ENCODE measurements at regions not wholly inside any gene's neighbourhood (a gene's known extent, or its start where the extent isn't known, plus 50 kb on each side); places are given as distances from the start of the nearest gene placed in this dataset.

DNA sequence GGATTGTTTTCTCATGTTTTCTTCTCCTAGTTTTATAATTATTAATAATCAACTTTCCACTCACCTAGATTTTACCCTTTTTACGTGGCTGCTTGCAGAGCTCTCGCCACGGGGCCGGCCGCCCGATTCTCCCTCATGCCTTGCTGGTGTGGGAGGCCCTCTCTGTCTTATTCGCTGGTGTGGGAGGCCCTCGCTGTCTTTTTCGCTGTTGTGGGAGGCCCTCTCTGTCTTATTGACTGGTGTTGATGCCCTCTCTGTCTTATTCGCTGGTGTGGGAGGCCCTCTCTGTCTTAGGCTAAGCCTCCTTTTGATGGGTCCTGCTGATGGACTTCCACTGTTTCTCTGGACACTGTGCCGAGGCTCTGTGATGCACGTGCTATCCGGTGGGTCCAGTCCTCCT lies 161.3 kb upstream of the IRX2 start:
- H3K36me3 ChIP-seq: no peaks in the 10 kb centered on the region
- intact Hi-C loops (cut with DNase I; ENCODE audit: low total_unique reads): no loop called here
- H3K27ac ChIP-seq: no peak overlapping the region
- H3K4me3 ChIP-seq: no peak overlapping the region
- H3K9me3 ChIP-seq: no peaks in the 10 kb centered on the region
- DNase-seq (ENCODE audit: low spot score in 2 of 2): no peak
- no peaks in the 10 kb centered on the region for H3K4me1 ChIP-seq
- no peak for TF ChIP-seq POLR2A (IDR thresholded peaks at IDR 0.05)
- TF ChIP-seq, protein P1, sequence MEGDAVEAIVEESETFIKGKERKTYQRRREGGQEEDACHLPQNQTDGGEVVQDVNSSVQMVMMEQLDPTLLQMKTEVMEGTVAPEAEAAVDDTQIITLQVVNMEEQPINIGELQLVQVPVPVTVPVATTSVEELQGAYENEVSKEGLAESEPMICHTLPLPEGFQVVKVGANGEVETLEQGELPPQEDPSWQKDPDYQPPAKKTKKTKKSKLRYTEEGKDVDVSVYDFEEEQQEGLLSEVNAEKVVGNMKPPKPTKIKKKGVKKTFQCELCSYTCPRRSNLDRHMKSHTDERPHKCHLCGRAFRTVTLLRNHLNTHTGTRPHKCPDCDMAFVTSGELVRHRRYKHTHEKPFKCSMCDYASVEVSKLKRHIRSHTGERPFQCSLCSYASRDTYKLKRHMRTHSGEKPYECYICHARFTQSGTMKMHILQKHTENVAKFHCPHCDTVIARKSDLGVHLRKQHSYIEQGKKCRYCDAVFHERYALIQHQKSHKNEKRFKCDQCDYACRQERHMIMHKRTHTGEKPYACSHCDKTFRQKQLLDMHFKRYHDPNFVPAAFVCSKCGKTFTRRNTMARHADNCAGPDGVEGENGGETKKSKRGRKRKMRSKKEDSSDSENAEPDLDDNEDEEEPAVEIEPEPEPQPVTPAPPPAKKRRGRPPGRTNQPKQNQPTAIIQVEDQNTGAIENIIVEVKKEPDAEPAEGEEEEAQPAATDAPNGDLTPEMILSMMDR (IDR thresholded peaks at IDR 0.05): no peak
- no peak for TF ChIP-seq POLR2AphosphoS5 (IDR thresholded peaks at IDR 0.05)
- no peaks in the 10 kb centered on the region for H3K27me3 ChIP-seq

DNA sequence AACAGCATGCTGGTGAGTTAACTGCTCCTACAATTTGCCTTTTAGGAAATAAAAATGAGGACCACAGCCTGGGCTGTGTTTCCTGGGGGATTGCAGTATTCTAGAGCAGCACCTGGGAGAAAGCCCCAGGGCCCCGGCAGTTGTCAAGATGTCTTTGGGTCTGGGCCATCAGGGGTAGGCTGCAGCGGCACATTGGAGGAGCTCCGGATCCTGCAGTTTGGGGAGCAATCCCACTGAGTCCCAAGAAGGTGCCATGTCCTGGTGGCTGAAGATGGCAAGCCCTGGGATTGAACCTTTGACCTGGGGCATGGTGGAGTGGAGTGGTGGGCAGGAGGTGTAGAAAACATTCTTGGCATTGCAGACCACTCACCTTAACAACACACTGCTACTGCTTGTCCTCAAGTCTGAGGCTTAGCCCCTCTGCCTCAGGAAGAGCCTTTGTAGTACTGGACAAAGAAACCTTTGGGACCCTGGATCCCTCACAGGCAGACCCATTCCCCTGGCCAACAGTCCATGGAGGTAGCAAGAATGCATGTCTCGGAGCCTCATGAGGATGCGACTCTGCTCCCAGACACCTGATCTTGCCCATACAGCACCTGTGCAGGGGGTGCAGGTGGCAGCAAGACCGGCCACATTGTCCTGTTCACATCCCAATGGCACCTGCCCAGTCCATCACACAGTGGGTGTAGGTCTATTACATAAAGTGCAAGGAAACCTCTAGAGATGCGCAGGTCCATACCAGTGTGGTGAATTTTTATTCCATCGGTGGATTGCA lies 159.1 kb upstream of the IRX2 start:
- H3K27me3 ChIP-seq: no peaks in the 10 kb centered on the region

GRCh38 chr5:2909035-2909434 lies 157.6 kb upstream of the IRX2 start:
- DNase-seq (ENCODE audit: low spot score in 2 of 2): no peak
- H3K27me3 ChIP-seq: peaks cover 0 to 4% of the 10 kb centered on the region in 2 donors
- TF ChIP-seq, protein P1 (IDR thresholded peaks at IDR 0.05): no peak
- TF ChIP-seq POLR2A (IDR thresholded peaks at IDR 0.05) (no peak), POLR2AphosphoS5 (IDR thresholded peaks at IDR 0.05) (no peak)
- intact Hi-C loops (cut with DNase I; ENCODE audit: low total_unique reads): no loop called here
- no peak overlapping the region for H3K4me3 ChIP-seq
- H3K27ac ChIP-seq: no peak overlapping the region
- no peaks in the 10 kb centered on the region for H3K36me3 ChIP-seq
- no peaks in the 10 kb centered on the region for H3K9me3 ChIP-seq
- H3K4me1 ChIP-seq: no peaks in the 10 kb centered on the region

More for the DNA sequence above, 159.1 kb upstream of the IRX2 start:
- Histone ChIP-seq H3K36me3 (no peaks in the 10 kb centered on the region), H3K27ac (no peak overlapping the region), H3K4me1 (no peaks in the 10 kb centered on the region), H3K9me3 (no peaks in the 10 kb centered on the region), H3K4me3 (no peak overlapping the region)
- no peak for DNase-seq (ENCODE audit: low spot score in 2 of 2)
- TF ChIP-seq POLR2A (IDR thresholded peaks at IDR 0.05): no peak
- TF ChIP-seq POLR2AphosphoS5 (IDR thresholded peaks at IDR 0.05): no peak
- TF ChIP-seq, protein P1 (IDR thresholded peaks at IDR 0.05): no peak
- intact Hi-C loops (cut with DNase I; ENCODE audit: low total_unique reads): no loop called here

DNA sequence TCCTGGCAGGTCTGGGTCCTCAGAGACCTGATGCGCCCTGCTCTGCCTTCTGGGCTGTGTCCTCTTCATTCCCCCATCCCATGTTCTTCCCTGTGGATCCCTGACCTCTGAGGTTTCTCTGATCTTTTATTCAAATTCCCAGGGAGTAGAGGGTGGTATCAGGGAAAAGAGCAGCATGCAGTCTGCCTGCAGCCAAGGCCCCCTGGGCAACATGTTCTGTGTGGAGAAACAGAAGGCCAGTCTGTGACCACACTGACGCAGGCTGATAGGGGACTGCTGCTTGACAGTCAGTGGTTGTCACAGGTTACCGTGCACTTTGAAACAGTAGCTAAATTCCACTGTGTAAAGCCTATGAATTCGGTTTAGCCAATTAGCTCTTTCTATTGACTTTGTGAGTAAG lies 156.6 kb upstream of the IRX2 start:
- Histone ChIP-seq H3K27ac (no peak overlapping the region), H3K36me3 (no peaks in the 10 kb centered on the region), H3K9me3 (no peaks in the 10 kb centered on the region), H3K4me1 (no peaks in the 10 kb centered on the region), H3K27me3 (peaks cover 0 to 7% of the 10 kb centered on the region in 2 donors), H3K4me3 (no peak overlapping the region)
- no peak for DNase-seq (ENCODE audit: low spot score in 2 of 2)
- intact Hi-C loops (cut with DNase I; ENCODE audit: low total_unique reads): no loop called here
- no peak for TF ChIP-seq POLR2AphosphoS5 (IDR thresholded peaks at IDR 0.05)
- TF ChIP-seq, protein P1 (IDR thresholded peaks at IDR 0.05): no peak
- TF ChIP-seq POLR2A (IDR thresholded peaks at IDR 0.05): no peak

DNA sequence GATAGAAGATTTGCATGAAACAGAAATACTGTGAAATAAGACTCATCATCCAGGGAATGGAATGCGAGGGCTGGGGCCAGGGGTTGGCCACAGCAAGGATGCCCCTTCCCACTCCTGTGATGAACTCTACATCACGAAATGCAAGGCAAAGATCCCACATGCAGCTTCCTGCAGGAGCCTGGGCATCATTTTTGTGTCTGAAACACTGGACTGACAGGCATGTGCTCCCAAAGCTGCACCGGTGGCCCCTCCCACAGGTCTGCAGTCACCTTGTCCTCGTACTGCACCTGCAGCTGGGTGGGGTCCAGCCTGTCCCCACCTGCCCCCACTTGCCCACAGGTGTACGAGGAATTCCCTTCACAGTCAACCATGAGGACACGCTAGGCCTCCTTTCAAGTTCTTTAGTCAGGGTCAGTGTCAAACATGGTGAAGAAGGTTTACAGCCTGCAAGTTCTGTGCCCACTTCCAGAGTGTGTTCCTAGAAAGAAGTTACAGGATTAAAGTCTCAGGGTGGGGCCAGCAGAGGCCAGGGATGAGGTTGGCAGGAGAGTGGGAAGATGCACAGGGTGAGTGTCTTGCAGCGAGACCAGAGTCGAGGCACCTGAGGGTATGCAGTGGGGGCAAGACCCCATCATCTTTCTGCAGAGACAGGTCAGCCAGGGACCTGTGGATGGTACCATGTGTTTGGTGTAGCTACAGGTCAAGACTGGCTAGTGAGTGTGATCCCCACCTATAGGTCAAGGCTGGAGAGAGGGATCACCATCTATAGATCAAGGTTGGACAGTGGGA lies 155.0 kb upstream of the IRX2 start:
- Histone ChIP-seq H3K4me1 (no peaks in the 10 kb centered on the region), H3K36me3 (no peaks in the 10 kb centered on the region), H3K27ac (no peak overlapping the region), H3K4me3 (no peak overlapping the region), H3K27me3 (peaks cover 0 to 7% of the 10 kb centered on the region in 2 donors), H3K9me3 (no peaks in the 10 kb centered on the region)
- TF ChIP-seq, protein P1 (IDR thresholded peaks at IDR 0.05): no peak
- TF ChIP-seq POLR2A (IDR thresholded peaks at IDR 0.05) (no peak), POLR2AphosphoS5 (IDR thresholded peaks at IDR 0.05) (no peak)
- DNase-seq (ENCODE audit: low spot score in 2 of 2): no peak
- intact Hi-C loops (cut with DNase I; ENCODE audit: low total_unique reads): no loop called here

All from breast epithelium (tissue), 4 donors.